HG03432 (cell line): ENCODE measurements at regions not wholly inside any gene's neighbourhood (a gene's known extent, or its start where the extent isn't known, plus 50 kb on each side); places are given as distances from the start of the nearest gene placed in this dataset.
"Not testable (repeated sequence)": the region's sequence is repeated elsewhere in the genome, so short reads cannot be mapped to it uniquely, and the experiment has no call there.

Experiments
- ATAC-seq: cut with Tn5 transposase; IDR thresholded peaks from one replicate; pipeline ENCODE4 v1.9.1; 2021; ENCODE audit warnings: mild to moderate bottlenecking, moderate library complexity; ENCODE audit not compliant: unreplicated experiment

GRCh38 chr17:30689266-30690000, 135.1 kb downstream of the CRLF3 start:
- not testable (repeated sequence) for ATAC-seq

GRCh38 chr17:30686538-30687479, 137.7 kb downstream of the CRLF3 start:
- not testable (repeated sequence) for ATAC-seq

GRCh38 chr17:30682280-30682679, 142.2 kb downstream of the CRLF3 start:
- not testable (repeated sequence) for ATAC-seq

- ATAC-seq, result not testable (repeated sequence)
Observed at GRCh38 chr17:30680681-30681080, 143.8 kb downstream of the CRLF3 start.

- ATAC-seq, result no peak
Observed at GRCh38 chr17:30677550-30678249, 146.8 kb downstream of the CRLF3 start.

GRCh38 chr17:30675777-30676492, 148.6 kb downstream of the CRLF3 start:
- not testable (repeated sequence) for ATAC-seq

- not testable (repeated sequence) for ATAC-seq
Observed at GRCh38 chr17:30669217-30669649, 155.3 kb downstream of the CRLF3 start.

GRCh38 chr17:30668360-30669181, 155.9 kb downstream of the CRLF3 start:
- ATAC-seq, result not testable (repeated sequence)

- ATAC-seq, result not testable (repeated sequence)
Observed at GRCh38 chr17:30667657-30668359, 156.7 kb downstream of the CRLF3 start.

GRCh38 chr17:30666838-30667656, 157.4 kb downstream of the CRLF3 start:
- not testable (repeated sequence) for ATAC-seq

GRCh38 chr17:30663727-30664455, 160.6 kb downstream of the CRLF3 start:
- not testable (repeated sequence) for ATAC-seq

- not testable (repeated sequence) for ATAC-seq
Observed at GRCh38 chr17:30657148-30657547, 167.3 kb downstream of the CRLF3 start.

- ATAC-seq, result not testable (repeated sequence)
Observed at GRCh38 chr17:30653038-30653437, 171.5 kb downstream of the CRLF3 start.

- not testable (repeated sequence) for ATAC-seq
Observed at GRCh38 chr17:30650149-30650548, 172.9 kb downstream of the GOSR1 start.

- not testable (repeated sequence) for ATAC-seq
Observed at GRCh38 chr17:30648015-30648620, 170.9 kb downstream of the GOSR1 start.

- ATAC-seq, result not testable (repeated sequence)
Observed at GRCh38 chr17:30645875-30646274, 168.7 kb downstream of the GOSR1 start.

GRCh38 chr17:30644713-30645112, 167.5 kb downstream of the GOSR1 start:
- ATAC-seq, result not testable (repeated sequence)
